ENCODE measurements at regions not wholly inside any gene's neighbourhood (a gene's known extent, or its start where the extent isn't known, plus 50 kb on each side); places are given as distances from the start of the nearest gene placed in this dataset.

DNA sequence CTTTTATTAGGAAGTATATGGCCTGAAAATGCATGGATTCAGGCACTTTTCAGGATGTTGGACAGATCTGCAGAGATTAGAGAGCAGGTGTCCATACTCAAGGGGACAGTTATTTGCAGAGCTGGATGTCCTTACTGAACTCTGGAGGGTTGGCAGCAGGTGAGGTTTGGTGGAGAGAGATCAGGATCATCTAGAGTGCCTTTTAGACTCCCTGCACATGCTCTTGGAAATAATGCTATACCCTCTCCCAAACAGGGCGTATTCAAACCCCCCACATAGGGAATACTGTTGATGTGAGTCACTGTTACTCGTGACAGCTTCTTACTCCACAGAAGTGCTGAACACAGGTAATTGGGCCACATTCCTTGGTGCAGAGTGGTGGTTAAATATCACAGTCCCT is 725.7 kb upstream of the SGCG start:
- no peak for ATAC-seq

GRCh38 chr13:22461854-22462490 is 718.8 kb upstream of the SGCG start:
- no peak for ATAC-seq

DNA sequence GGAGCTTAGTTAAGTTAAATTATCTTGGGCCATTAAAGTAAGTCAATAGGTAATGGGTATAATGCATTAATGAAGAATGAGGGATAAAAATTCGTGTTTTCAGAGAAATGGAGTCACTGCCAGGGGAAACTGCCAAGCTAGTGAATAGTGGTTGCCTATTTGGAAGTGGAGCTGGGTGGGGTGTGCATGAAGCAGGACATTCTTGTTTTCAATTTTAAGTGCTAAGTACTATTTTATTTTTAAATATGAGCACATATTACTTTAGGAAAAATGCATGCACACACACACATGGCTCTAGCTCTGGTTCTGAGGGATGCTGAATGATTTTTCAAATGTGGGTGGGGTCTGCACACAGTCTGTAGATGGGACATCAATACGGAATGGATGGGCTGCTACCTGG is 717.7 kb upstream of the SGCG start:
- ATAC-seq, result no peak

DNA sequence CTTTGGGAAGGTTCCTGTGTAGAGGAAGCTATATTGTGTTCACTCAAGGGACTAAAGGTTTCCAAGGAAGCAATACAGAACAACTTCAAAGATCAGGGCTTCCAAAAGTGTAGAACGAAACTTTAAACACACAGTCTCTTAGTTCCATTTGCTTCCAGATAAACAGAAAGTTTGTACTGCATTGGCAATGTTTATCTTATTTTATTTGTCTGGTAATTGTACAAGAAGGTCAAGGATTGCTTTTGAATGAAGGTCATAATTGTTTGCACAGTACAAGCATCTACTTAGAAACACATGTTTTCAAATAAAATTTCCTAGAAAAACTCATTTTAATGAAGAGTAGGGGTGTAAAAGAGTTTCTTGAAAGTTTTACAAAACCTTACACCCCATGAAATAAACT is 712.7 kb upstream of the SGCG start:
- ATAC-seq, result no peak

GRCh38 chr13:22468824-22469223 is 712.0 kb upstream of the SGCG start:
- ATAC-seq, result no peak

DNA sequence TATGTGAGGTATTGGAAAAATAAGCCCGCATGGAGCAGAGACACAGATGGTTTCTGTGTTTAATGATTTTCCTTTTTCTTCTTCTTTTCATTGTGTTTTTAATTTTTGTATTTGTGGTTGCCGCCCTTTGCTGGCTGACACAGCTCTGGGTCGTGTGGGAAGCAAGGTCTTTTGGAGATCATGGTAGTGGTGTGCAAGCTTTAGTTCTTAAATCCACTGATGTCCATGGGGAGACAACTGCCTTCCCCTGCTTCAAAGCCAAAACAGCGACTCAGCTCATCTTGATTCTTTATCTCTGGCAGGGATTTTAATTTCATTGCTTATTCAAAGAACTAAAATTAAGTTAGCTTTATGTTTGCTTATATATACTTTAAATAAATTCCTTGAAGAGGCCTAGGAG is 711.3 kb upstream of the SGCG start:
- ATAC-seq, result no peak

- ATAC-seq, result no peak
These were observed 710.7 kb upstream of the SGCG start for GRCh38 chr13:22470075-22470474.

- no peak for ATAC-seq
These were observed 698.2 kb upstream of the SGCG start for GRCh38 chr13:22482496-22483000.

DNA sequence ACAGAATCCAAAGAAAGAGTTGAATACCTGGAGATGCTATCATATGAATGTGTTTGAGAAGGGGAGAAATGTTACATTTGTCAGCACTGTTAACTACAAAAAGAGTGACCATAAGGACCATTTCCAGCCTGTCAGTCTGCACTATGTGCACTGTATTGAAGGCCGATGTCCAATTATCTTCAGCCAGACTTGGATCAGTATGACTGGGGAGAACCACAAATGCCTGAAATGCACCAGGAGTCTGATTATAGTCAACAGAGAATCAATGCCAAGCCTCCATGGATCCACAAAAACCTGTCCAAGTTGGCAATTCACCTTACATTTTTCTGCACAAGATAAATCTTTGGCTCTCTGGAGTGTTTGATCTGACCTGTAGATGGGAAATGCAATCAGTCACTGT is 697.5 kb upstream of the SGCG start:
- no peak for ATAC-seq

- ATAC-seq, result no peak
These were observed 694.3 kb upstream of the SGCG start for GRCh38 chr13:22486490-22486889.

GRCh38 chr13:22487932-22488331 is 692.8 kb upstream of the SGCG start:
- no peak for ATAC-seq

GRCh38 chr13:22489771-22490170 is 691.0 kb upstream of the SGCG start:
- ATAC-seq, result no peak

DNA sequence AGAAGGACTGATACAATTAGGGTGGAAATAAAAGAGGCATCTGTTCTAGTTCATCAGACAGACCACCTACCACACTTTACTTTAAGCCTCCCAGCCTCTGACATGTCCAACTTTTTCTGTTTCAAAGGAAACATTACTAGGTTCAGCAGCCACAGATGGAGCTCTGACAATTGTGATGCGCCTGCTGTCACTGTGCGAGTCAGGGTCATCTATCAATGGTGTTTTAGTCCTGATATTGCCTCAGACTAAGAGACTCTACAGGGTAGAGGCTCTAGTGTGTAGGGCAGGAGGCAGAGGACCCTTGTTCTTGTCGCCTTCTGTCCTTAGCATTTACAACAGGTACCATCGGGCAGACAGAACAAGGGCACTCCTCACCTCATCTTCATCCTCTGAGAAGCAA is 685.0 kb upstream of the SGCG start:
- ATAC-seq, result no peak

DNA sequence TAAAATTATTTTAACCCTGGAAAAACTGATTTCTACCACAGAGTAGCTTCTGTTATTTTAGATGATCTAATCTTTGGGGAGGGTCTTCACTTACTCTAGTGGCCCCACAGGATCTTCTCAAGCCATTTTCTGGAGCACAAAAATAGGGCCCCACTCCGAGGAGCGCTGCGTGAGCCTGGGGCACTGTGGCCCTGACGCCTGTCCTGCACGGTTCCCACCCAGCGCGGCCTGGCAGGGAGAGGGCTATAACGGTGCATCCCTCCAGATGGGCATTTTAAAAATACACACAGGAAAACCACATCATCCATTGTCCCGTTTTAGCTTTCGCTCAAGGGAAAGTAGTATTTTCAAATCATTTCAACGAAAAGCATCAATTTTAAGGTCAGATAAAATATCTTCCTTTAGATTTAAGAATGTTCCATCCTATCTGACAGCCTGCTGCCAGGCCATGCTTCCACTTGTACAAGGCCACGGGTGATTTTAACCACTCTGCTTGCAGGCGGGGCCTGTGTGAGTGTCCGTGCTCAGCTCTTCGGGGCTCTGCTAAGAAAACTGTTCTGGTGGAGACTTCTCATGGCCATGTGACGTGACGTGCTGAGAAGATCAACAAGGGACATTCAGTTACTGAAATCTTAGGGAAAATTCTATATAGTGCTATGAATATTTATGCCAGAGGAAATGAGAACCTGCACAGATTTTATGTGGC is 683.8 kb upstream of the SGCG start:
- no peak for ATAC-seq

GRCh38 chr13:22497991-22498780 is 682.6 kb upstream of the SGCG start:
- ATAC-seq, result no peak

DNA sequence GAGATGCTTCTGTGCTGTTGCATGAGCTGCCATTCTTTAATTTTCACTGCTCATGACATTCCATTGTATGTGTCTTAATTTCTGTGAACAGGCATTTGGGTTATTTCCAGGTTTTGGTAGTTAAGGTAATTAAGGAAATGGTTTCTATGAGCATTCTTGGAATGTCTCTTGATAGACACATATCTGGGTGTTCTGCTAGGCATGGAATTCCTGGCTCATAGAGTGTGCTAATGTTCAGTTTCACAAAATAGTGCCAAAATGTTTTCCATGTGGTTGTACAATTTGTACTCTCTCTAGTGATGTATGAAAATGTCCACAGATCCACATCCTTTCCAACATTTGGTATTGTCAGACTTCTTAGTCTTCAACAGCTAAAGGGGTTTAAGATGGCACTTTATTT is 680.9 kb upstream of the SGCG start:
- no peak for ATAC-seq

GRCh38 chr13:22505489-22505888 is 675.3 kb upstream of the SGCG start:
- ATAC-seq, result no peak

GRCh38 chr13:22506096-22506691 is 674.6 kb upstream of the SGCG start:
- ATAC-seq, result no peak

DNA sequence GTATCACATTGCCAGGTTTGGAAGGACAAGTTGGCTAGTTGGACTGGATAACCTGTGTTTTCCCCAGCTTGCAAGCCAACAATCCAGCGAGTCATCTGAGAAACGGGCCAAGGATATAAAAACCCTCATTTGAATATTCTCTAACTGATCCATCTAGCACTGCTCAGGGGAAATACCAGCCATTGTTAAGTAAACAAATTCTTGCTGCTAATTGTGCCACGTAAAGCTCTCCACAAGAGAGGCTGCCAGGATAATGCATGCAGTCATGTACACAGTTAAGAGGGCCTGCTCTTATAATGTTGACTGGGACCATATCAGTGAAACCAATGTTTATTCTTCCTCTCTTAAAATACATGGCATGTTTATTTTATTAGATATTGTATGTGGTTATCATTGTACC is 663.2 kb upstream of the SGCG start:
- no peak for ATAC-seq

DNA sequence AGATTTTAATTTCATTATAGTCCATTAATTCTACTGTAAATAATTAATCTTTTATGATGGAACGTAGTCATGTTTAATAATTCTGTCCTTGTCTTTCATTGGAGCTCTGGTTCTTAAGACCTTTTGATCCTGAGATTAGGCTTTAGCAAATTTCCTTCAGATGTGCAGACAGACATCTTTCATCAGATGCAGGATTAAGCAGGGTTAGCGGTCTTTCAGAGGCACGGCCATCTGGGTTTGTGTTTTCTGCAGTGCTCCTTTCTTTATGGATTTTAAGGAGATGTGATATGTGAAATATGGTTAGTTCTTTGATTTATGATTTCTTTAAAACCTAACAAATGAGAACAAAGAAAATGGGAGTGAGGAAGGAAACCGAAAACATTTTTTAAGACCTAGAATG is 643.9 kb upstream of the SGCG start:
- no peak for ATAC-seq

- ATAC-seq, result no peak
These were observed 642.4 kb upstream of the SGCG start for GRCh38 chr13:22538400-22538799.

- no peak for ATAC-seq
These were observed 631.7 kb upstream of the SGCG start for GRCh38 chr13:22549126-22549525.

DNA sequence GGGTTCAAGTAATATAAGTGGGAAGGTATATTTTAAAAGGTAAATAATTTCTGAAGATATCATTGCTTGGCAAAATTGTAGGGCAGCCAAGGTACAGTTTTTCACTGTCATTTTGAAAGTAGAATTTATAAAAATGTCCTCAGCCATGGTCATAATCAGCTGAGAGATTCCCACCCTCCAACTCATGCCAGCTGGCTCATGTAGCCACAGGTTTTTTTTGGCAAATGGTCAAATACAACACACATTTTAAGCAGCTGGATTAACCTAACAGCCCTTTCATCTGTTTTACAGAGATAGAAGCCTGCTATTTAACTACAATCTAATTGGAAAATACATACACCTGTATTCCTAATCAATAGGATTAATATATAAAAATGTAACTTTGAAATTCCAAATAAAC is 619.2 kb upstream of the SGCG start:
- no peak for ATAC-seq

Measured in activated CD4-positive, CD25-positive, alpha-beta regulatory T cell treated with anti-CD3 and anti-CD28 coated beads, Interleukin-2, amount 50 U/mL, for 24 hours (primary cell).